NCI-H1048 (cell line): ENCODE measurements at regions not wholly inside any gene's neighbourhood (a gene's known extent, or its start where the extent isn't known, plus 50 kb on each side); places are given as distances from the start of the nearest gene placed in this dataset.

Source experiments
- DNase-seq: peaks from one replicate; lab custom pipeline; 2025; lab: John Stamatoyannopoulos, UW

- no peak for DNase-seq
These were observed 105.8 kb upstream of the MAGEB18 start for GRCh38 chrX:26032111-26032912.

- DNase-seq: no peak
These were observed 100.8 kb upstream of the MAGEB18 start for GRCh38 chrX:26037367-26037766.

GRCh38 chrX:26050099-26050498 lies 88.0 kb upstream of the MAGEB18 start:
- no peak for DNase-seq

- DNase-seq: no peak
These were observed 67.3 kb upstream of the MAGEB18 start for GRCh38 chrX:26070882-26071281.

- no peak for DNase-seq
These were observed 66.5 kb upstream of the MAGEB18 start for GRCh38 chrX:26071618-26072017.

- DNase-seq: no peak
These were observed 55.0 kb upstream of the MAGEB18 start for GRCh38 chrX:26083093-26083492.
